Osteoblast (primary cell): ENCODE measurements at regions not wholly inside any gene's neighbourhood (a gene's known extent, or its start where the extent isn't known, plus 50 kb on each side); places are given as distances from the start of the nearest gene placed in this dataset.

Experiments
- DNase-seq: peaks from one replicate; pipeline ENCODE4 v3.0.0; 2011; ENCODE audit warnings: low spot score, mixed read lengths; ENCODE audit not compliant: insufficient read length; ENCODE audit errors: missing footprints
- H2AFZ ChIP-seq: 2 replicates; pipeline ENCODE4 v1.6.0; 2011; ENCODE audit warnings: mild to moderate bottlenecking, low read length
- H3K27ac ChIP-seq: 2 replicates; pipeline ENCODE4 v1.5.1; 2011; ENCODE audit warnings: mild to moderate bottlenecking, low read depth, low read length, moderate library complexity
- H3K27me3 ChIP-seq: 2 replicates; pipeline ENCODE4 v1.6.0; 2012; ENCODE audit warnings: mild to moderate bottlenecking, control low read depth, inconsistent platforms, low read length, moderate library complexity; ENCODE audit not compliant: insufficient read depth
- H3K36me3 ChIP-seq: 2 replicates; pipeline ENCODE4 v1.5.1; 2011; ENCODE audit warnings: mild to moderate bottlenecking, low read length, control low read depth, moderate library complexity; ENCODE audit not compliant: insufficient read depth
- H3K4me1 ChIP-seq: 2 replicates; pipeline ENCODE4 v1.5.1; 2011; ENCODE audit warnings: mild to moderate bottlenecking, low read length, control low read depth, moderate library complexity; ENCODE audit not compliant: insufficient read depth
- H3K4me2 ChIP-seq: 2 replicates; pipeline ENCODE4 v1.6.0; 2011; ENCODE audit warnings: mild to moderate bottlenecking, low read length; ENCODE audit not compliant: insufficient read depth
- H3K4me3 ChIP-seq: fragments of 200-600 bp; sonication (generic); 3 replicates; pipeline ENCODE4 v1.5.1; 2012; ENCODE audit warnings: mild to moderate bottlenecking, low read length, inconsistent platforms; ENCODE audit not compliant: insufficient read depth
- H3K79me2 ChIP-seq: 2 replicates; pipeline ENCODE4 v1.6.0; 2012; ENCODE audit warnings: mild to moderate bottlenecking, low read length, control low read depth, inconsistent platforms; ENCODE audit not compliant: insufficient read depth
- H3K9me3 ChIP-seq: 2 replicates; pipeline ENCODE4 v1.5.1; 2011; ENCODE audit warnings: low read depth, low read length, control low read depth
- H4K20me1 ChIP-seq: 2 replicates; pipeline ENCODE4 v1.6.0; 2012; ENCODE audit warnings: mild to moderate bottlenecking, low read length, control low read depth; ENCODE audit not compliant: insufficient read depth
- CTCF ChIP-seq: IDR thresholded peaks from 2 replicates; pipeline ENCODE4 v1.5.1; 2011; ENCODE audit warnings: mild to moderate bottlenecking, low read depth, low read length, moderate library complexity; ENCODE audit errors: extremely low read depth

GRCh38 chrX:142688256-142688655, 337.5 kb upstream of the SPANXN4 start:
- Histone ChIP-seq H3K79me2 (no peaks in the 10 kb centered on the region), H3K36me3 (no peaks in the 10 kb centered on the region), H3K27me3 (no peaks in the 10 kb centered on the region), H2AFZ (no peak overlapping the region), H3K4me3 (no peak overlapping the region), H3K27ac (no peak overlapping the region), H3K4me1 (no peaks in the 10 kb centered on the region), H4K20me1 (no peaks in the 10 kb centered on the region), H3K9me3 (peaks cover 4% of the 10 kb centered on the region), H3K4me2 (no peak overlapping the region)
- TF ChIP-seq CTCF, result no peak
- no peak for DNase-seq

GRCh38 chrX:142686653-142687283, 339.0 kb upstream of the SPANXN4 start:
- no peak for DNase-seq
- Histone ChIP-seq H2AFZ (no peak overlapping the region), H3K9me3 (no peaks in the 10 kb centered on the region), H3K79me2 (no peaks in the 10 kb centered on the region), H3K27me3 (no peaks in the 10 kb centered on the region), H3K36me3 (no peaks in the 10 kb centered on the region), H3K4me1 (no peaks in the 10 kb centered on the region), H3K4me3 (no peak overlapping the region), H4K20me1 (no peaks in the 10 kb centered on the region), H3K4me2 (no peak overlapping the region), H3K27ac (no peak overlapping the region)
- no peak for TF ChIP-seq CTCF

- H3K27ac ChIP-seq, result no peak overlapping the region
- H3K27me3 ChIP-seq, result no peaks in the 10 kb centered on the region
- no peaks in the 10 kb centered on the region for H3K79me2 ChIP-seq
- H3K4me3 ChIP-seq, result no peak overlapping the region
- no peaks in the 10 kb centered on the region for H3K36me3 ChIP-seq
- no peak overlapping the region for H3K4me2 ChIP-seq
- no peaks in the 10 kb centered on the region for H4K20me1 ChIP-seq
- no peak for TF ChIP-seq CTCF
- no peaks in the 10 kb centered on the region for H3K9me3 ChIP-seq
- no peak for DNase-seq
- H3K4me1 ChIP-seq, result no peaks in the 10 kb centered on the region
- no peak overlapping the region for H2AFZ ChIP-seq
Measured at GRCh38 chrX:142686206-142686605, 339.5 kb upstream of the SPANXN4 start.

- H4K20me1 ChIP-seq, result no peaks in the 10 kb centered on the region
- H3K4me3 ChIP-seq, result no peak overlapping the region
- H2AFZ ChIP-seq, result no peak overlapping the region
- H3K4me2 ChIP-seq, result no peak overlapping the region
- H3K27ac ChIP-seq, result no peak overlapping the region
- no peak for DNase-seq
- H3K27me3 ChIP-seq, result no peaks in the 10 kb centered on the region
- no peaks in the 10 kb centered on the region for H3K4me1 ChIP-seq
- H3K79me2 ChIP-seq, result no peaks in the 10 kb centered on the region
- no peak for TF ChIP-seq CTCF
- H3K36me3 ChIP-seq, result no peaks in the 10 kb centered on the region
- H3K9me3 ChIP-seq, result no peaks in the 10 kb centered on the region
Measured at GRCh38 chrX:142680038-142680437, 345.7 kb upstream of the SPANXN4 start.
